Activated CD8-positive, alpha-beta T cell treated with anti-CD3 and anti-CD28 coated beads, Interleukin-2, amount 10 ng/mL, durations not matched to agents 7 days and 5 days (primary cell): ENCODE measurements at regions not wholly inside any gene's neighbourhood (a gene's known extent, or its start where the extent isn't known, plus 50 kb on each side); places are given as distances from the start of the nearest gene placed in this dataset.
"Not testable (repeated sequence)": the region's sequence is repeated elsewhere in the genome, so short reads cannot be mapped to it uniquely, and the experiment has no call there.

Experiments
- ATAC-seq: fragments of 150-1000 bp; cut with Tn5 transposase; one replicate; pipeline ENCODE4 v1.10.0; 2021; ENCODE audit warnings: moderate library complexity
- CTCF ChIA-PET: fragments of 350-600 bp; sonication (Branson Sonifier 250); formaldehyde crosslinking; loops from one replicate; lab custom pipeline; 2021; ENCODE audit warnings: antibody characterized with exemption; lab: Charles Lee
- POLR2A ChIA-PET: fragments of 350-600 bp; sonication (Branson Sonifier 250); formaldehyde crosslinking; loops from one replicate; lab custom pipeline; 2021; ENCODE audit warnings: antibody characterized with exemption; lab: Charles Lee
- DNase-seq: peaks from one replicate; pipeline ENCODE4 v3.0.0-alpha.2; 2020
- H3K27ac Mint-ChIP-seq: one replicate; pipeline ENCODE4 v1.8.0; 2021; ENCODE audit warnings: mild to moderate bottlenecking, mixed read lengths
- H3K27me3 Mint-ChIP-seq: one replicate; pipeline ENCODE4 v1.8.0; 2021; ENCODE audit warnings: low read depth, mixed read lengths
- H3K36me3 Mint-ChIP-seq: one replicate; pipeline ENCODE4 v1.8.0; 2021; ENCODE audit warnings: low read depth, mixed read lengths
- H3K4me1 Mint-ChIP-seq: one replicate; pipeline ENCODE4 v1.8.0; 2021; ENCODE audit warnings: low read depth, mixed read lengths
- H3K4me3 Mint-ChIP-seq: one replicate; pipeline ENCODE4 v1.8.0; 2021; ENCODE audit warnings: mild to moderate bottlenecking, mixed read lengths
- H3K9me3 Mint-ChIP-seq: one replicate; pipeline ENCODE4 v1.8.0; 2022; ENCODE audit warnings: mixed read lengths; ENCODE audit not compliant: insufficient read depth

GRCh38 chr1:165965857-165966256, 138.4 kb downstream of the UCK2 start:
- H3K36me3 Mint-ChIP-seq = no peaks in the 10 kb centered on the region
- ChIA-PET CTCF (no interaction called here), POLR2A (no interaction called here)
- H3K4me3 Mint-ChIP-seq = no peak overlapping the region
- ATAC-seq = no peak
- H3K4me1 Mint-ChIP-seq = no peaks in the 10 kb centered on the region
- H3K9me3 Mint-ChIP-seq = peaks cover 6% of the 10 kb centered on the region
- no peak overlapping the region for H3K27ac Mint-ChIP-seq
- no peak for DNase-seq
- H3K27me3 Mint-ChIP-seq = peaks cover 11% of the 10 kb centered on the region

GRCh38 chr1:165969366-165969765, 142.0 kb downstream of the UCK2 start:
- DNase-seq, ATAC-seq, POLR2A ChIA-PET, CTCF ChIA-PET, H3K4me3 Mint-ChIP-seq, H3K9me3 Mint-ChIP-seq, H3K27ac Mint-ChIP-seq, H3K4me1 Mint-ChIP-seq, H3K36me3 Mint-ChIP-seq: not testable (repeated sequence)
- peaks cover 11% of the 10 kb centered on the region for H3K27me3 Mint-ChIP-seq

- POLR2A ChIA-PET = no interaction called here
- H3K9me3 Mint-ChIP-seq = peaks cover 6% of the 10 kb centered on the region
Measured at GRCh38 chr1:165974598-165975131, 147.3 kb downstream of the UCK2 start.

GRCh38 chr1:165988275-165988674, 160.9 kb downstream of the UCK2 start:
- ATAC-seq = no peak
- CTCF ChIA-PET = no interaction called here
- H3K27me3 Mint-ChIP-seq = peaks cover 3% of the 10 kb centered on the region

More at GRCh38 chr1:165974598-165975131, 147.3 kb downstream of the UCK2 start:
- H3K36me3 Mint-ChIP-seq = no peaks in the 10 kb centered on the region
- H3K4me1 Mint-ChIP-seq = no peaks in the 10 kb centered on the region
- CTCF ChIA-PET = no interaction called here
- H3K27ac Mint-ChIP-seq = no peak overlapping the region
- ATAC-seq (no peak), DNase-seq (no peak)
- no peak overlapping the region for H3K4me3 Mint-ChIP-seq
- H3K27me3 Mint-ChIP-seq = no peaks in the 10 kb centered on the region

GRCh38 chr1:165988817-165989216, 161.4 kb downstream of the UCK2 start:
- CTCF ChIA-PET = no interaction called here
- H3K36me3 Mint-ChIP-seq = no peaks in the 10 kb centered on the region
- H3K4me1 Mint-ChIP-seq = no peaks in the 10 kb centered on the region
- H3K4me3 Mint-ChIP-seq = no peak overlapping the region
- H3K27ac Mint-ChIP-seq = no peak overlapping the region
- DNase-seq (no peak), ATAC-seq (no peak)
- no peaks in the 10 kb centered on the region for H3K9me3 Mint-ChIP-seq
- peaks cover 3% of the 10 kb centered on the region for H3K27me3 Mint-ChIP-seq
- POLR2A ChIA-PET = no interaction called here

More at GRCh38 chr1:165988275-165988674, 160.9 kb downstream of the UCK2 start:
- Mint-ChIP-seq H3K4me1 (no peaks in the 10 kb centered on the region), H3K36me3 (no peaks in the 10 kb centered on the region), H3K27ac (no peak overlapping the region), H3K4me3 (no peak overlapping the region), H3K9me3 (no peaks in the 10 kb centered on the region)
- POLR2A ChIA-PET = interaction anchor here (0.6 kb wide), 1 partner anchor 494 kb away, joined by 3 read pairs; no protein-coding TSS in a partner anchor
- no peak for DNase-seq

GRCh38 chr1:165992533-165992932, 165.1 kb downstream of the UCK2 start:
- H3K4me1 Mint-ChIP-seq = no peaks in the 10 kb centered on the region
- ChIA-PET POLR2A (no interaction called here), CTCF (no interaction called here)
- no peak for DNase-seq
- no peak overlapping the region for H3K4me3 Mint-ChIP-seq
- no peak overlapping the region for H3K27ac Mint-ChIP-seq
- no peaks in the 10 kb centered on the region for H3K9me3 Mint-ChIP-seq
- H3K36me3 Mint-ChIP-seq = no peaks in the 10 kb centered on the region
- no peaks in the 10 kb centered on the region for H3K27me3 Mint-ChIP-seq
- ATAC-seq = no peak

GRCh38 chr1:165994107-165994506, 166.7 kb downstream of the UCK2 start:
- CTCF ChIA-PET = no interaction called here
- POLR2A ChIA-PET = no interaction called here
- ATAC-seq (no peak), DNase-seq (no peak)
- H3K27ac Mint-ChIP-seq = no peak overlapping the region
- H3K36me3 Mint-ChIP-seq = no peaks in the 10 kb centered on the region
- no peak overlapping the region for H3K4me3 Mint-ChIP-seq
- no peaks in the 10 kb centered on the region for H3K27me3 Mint-ChIP-seq
- no peaks in the 10 kb centered on the region for H3K9me3 Mint-ChIP-seq
- no peaks in the 10 kb centered on the region for H3K4me1 Mint-ChIP-seq

- DNase-seq (no peak), ATAC-seq (no peak)
- CTCF ChIA-PET = no interaction called here
- H3K27me3 Mint-ChIP-seq = peaks cover 6% of the 10 kb centered on the region
- H3K4me3 Mint-ChIP-seq = no peak overlapping the region
- H3K4me1 Mint-ChIP-seq = no peaks in the 10 kb centered on the region
- POLR2A ChIA-PET = no interaction called here
- no peak overlapping the region for H3K27ac Mint-ChIP-seq
- H3K9me3 Mint-ChIP-seq = no peaks in the 10 kb centered on the region
- H3K36me3 Mint-ChIP-seq = no peaks in the 10 kb centered on the region
Measured at GRCh38 chr1:165999826-166000225, 167.0 kb downstream of the FAM78B start.

- no peak overlapping the region for H3K27ac Mint-ChIP-seq
- POLR2A ChIA-PET = no interaction called here
- no peaks in the 10 kb centered on the region for H3K9me3 Mint-ChIP-seq
- no peaks in the 10 kb centered on the region for H3K4me1 Mint-ChIP-seq
- CTCF ChIA-PET = no interaction called here
- no peak overlapping the region for H3K4me3 Mint-ChIP-seq
- ATAC-seq (no peak), DNase-seq (no peak)
- H3K27me3 Mint-ChIP-seq = no peaks in the 10 kb centered on the region
- H3K36me3 Mint-ChIP-seq = no peaks in the 10 kb centered on the region
Measured at GRCh38 chr1:166007176-166007575, 159.6 kb downstream of the FAM78B start.

GRCh38 chr1:166013232-166013631, 153.6 kb downstream of the FAM78B start:
- ChIA-PET POLR2A (no interaction called here), CTCF (no interaction called here)
- H3K27me3 Mint-ChIP-seq = no peaks in the 10 kb centered on the region
- no peak overlapping the region for H3K27ac Mint-ChIP-seq
- no peak overlapping the region for H3K4me3 Mint-ChIP-seq
- no peak for DNase-seq
- ATAC-seq = no peak
- H3K4me1 Mint-ChIP-seq = no peaks in the 10 kb centered on the region
- H3K9me3 Mint-ChIP-seq = no peaks in the 10 kb centered on the region
- no peaks in the 10 kb centered on the region for H3K36me3 Mint-ChIP-seq

- no peaks in the 10 kb centered on the region for H3K4me1 Mint-ChIP-seq
- DNase-seq (no peak), ATAC-seq (no peak)
- CTCF ChIA-PET = no interaction called here
- H3K4me3 Mint-ChIP-seq = no peak overlapping the region
- H3K27ac Mint-ChIP-seq = no peak overlapping the region
- H3K9me3 Mint-ChIP-seq = no peaks in the 10 kb centered on the region
- no peaks in the 10 kb centered on the region for H3K36me3 Mint-ChIP-seq
- POLR2A ChIA-PET = no interaction called here
- H3K27me3 Mint-ChIP-seq = peaks cover 8% of the 10 kb centered on the region
Measured at GRCh38 chr1:166017395-166017794, 149.4 kb downstream of the FAM78B start.
